Muscle of back (tissue), 3 donors: ENCODE measurements at regions not wholly inside any gene's neighbourhood (a gene's known extent, or its start where the extent isn't known, plus 50 kb on each side); places are given as distances from the start of the nearest gene placed in this dataset.
A peak's percentile ranks its signal among the peaks of the same experiment; 100 is the strongest.

Source experiments
- DNase-seq, 3 donors: peaks; one replicate each; pipeline versions ENCODE4 v3.0.0 to v3.0.0-alpha.2; 2013

DNA sequence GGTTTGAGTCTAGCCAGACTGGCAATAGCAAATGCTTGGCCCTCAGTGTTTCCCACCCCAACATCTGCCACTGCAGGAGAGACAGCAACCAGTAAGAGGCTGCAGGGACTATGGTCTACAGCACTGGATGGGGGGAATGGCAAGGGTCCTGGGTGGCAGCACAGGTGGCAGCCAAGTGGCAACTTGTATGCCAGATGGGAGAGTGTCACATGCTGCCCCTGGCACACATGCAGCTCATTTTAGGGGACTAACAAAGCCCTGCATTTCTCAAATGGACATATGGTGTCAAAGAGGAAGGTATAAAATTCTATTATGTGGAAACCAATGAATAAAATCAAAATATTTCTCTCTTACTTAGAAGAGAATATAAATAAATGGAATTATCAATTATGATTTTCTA lies 298.7 kb upstream of the MARCKS start:
- DNase-seq: no peak

DNA sequence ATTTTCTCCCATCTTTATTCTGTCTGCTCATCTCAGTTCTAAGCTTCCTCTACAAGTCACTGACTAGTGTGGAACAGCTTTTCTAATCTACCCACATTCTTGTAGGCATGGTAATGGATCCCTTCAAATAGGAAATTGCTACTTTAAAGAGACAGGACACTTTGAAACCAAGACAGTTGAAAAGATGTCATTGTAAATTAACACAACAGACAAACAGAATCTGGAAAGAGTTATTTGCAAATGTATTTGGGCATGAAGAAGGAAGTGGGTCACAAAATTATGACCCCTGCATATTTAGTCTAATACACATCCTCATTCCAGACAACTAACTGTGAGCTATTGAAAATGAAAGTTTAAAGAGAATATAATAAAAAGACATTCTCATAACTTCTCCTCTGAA lies 298.2 kb upstream of the MARCKS start:
- DNase-seq: peak in 1 of 3 donors; percentile 59

DNA sequence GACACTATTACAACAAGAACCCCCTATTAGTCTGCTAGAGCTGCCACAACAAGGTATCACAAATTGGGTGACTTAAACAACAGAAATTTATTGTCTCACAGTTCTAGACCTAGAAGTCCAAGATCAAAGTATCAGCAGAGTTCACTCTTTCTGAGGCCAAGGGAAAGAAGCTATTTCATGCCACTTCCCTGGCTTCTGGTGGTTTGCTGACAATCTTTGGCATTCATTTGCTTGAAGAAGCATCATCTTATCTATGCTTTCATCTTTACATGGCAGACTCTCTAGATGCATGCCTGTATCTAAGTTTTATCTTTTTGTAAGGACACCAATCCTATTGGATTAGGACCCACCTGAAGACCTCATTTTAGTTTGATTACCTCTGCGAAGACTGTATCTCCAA lies 296.8 kb upstream of the MARCKS start:
- DNase-seq: no peak

DNA sequence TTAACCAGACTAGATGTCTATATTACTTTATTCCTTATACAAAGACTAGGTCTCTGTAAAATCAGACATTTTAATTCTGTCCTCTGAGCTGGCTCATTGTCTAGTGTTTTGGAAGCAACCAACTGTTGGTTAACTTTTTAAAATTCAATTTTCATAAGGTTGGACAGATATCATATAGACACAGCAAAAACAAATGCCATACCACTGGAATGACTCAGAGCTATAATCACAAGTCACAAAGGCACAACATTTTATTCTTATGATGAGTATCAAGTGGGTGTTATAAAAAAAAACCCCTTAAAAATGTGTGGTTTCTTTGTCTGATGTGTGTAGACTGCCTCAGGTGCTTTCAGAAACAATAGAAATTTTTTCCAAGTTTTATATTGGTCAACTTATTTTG lies 296.2 kb upstream of the MARCKS start:
- peak in 1 of 3 donors; percentile 75 for DNase-seq

DNA sequence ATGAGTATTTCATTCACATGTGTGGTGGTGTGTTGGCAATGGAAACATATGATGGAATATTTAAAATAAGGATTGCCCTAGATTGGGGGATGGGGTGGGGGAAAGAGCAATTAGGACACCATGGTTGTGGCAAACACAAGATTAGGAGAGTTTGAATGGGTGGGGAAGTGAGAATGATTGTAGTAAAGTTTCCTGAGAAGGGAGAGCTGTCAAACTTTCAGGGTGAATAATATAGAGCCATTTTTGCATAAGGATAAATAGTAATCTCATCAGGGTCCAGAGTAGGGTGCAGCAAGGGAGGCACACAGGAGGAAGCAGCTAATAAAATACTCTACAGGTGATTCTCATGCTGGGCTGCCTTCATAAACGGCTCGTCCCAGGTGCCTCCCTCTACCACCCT lies 294.9 kb upstream of the MARCKS start:
- DNase-seq: no peak

DNA sequence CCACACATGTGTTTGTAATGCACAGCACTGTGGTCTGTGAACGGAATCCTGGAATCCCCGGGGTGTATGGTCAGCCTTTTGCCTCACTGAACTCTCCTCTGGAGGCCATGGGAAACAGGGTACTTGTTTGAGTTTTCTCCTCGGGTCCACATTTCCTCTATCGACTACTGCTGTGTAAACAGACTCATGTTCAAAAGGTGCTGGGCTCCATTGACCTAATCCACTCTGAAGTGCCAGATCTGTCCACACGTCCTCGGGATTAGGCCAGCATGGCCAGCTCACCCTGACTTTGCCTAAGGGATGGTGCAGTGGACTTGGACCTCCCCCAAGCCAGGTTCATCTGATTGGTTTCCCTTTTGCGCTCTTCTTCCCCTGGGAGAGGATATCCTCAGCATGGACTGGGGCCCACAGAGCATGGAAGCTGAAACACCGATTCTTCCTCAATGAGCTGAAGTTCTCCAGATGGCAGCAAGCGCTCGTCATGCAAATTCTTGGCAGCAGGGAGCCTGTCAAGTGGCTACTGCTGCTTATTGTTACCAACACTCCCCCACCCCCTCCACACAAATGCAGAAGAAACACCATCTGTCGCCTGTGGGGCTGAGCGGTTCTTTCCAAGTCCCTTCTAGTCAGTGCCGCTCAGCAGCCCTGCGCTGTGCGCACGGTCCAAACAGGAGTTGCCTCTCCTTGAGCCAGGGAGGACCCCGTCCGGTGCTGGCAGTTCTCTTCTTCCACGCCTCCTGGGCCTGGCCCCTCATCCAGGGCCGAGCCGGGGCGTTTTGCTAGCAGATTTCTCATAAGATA lies 292.6 kb upstream of the MARCKS start:
- peak; percentile 84 to 94 (median 92) for DNase-seq

DNA sequence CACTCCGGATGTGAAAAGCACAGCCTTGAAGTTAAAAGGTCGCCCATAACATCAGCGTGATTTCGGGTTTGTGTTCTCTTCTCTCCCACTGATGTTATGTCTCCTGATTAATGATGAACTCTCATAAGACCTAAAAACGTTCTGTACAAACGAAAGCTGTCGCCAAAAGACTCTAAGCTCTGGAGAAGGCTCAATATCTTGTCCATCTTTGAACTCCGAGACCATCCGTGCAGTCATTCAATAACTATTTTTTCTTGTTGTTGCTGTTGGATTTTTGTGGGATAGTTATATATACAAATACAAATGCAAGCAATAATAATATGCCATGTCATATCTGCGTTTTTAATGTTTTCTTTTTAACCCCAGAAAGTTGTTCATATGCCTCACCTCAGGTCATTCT lies 291.8 kb upstream of the MARCKS start:
- no peak for DNase-seq

DNA sequence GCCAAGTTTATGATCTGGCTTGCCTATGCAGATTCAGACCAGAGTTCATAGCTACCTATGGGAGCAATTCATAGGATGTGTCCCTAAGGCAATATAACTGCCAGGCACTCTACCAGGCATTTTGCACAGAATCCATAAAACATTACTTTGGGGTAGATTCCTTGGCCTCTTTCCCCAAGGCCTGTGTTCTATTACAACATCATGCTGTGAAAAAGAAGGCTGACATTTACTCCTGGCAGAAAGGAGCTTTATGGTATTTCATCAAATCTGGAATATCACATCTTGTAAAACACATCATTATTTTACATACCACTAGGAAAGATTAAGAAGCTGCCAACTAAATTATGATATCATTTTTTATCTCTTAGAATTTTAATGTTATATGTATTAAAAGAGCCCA lies 287.0 kb upstream of the MARCKS start:
- peak in 1 of 3 donors; percentile 71 for DNase-seq

DNA sequence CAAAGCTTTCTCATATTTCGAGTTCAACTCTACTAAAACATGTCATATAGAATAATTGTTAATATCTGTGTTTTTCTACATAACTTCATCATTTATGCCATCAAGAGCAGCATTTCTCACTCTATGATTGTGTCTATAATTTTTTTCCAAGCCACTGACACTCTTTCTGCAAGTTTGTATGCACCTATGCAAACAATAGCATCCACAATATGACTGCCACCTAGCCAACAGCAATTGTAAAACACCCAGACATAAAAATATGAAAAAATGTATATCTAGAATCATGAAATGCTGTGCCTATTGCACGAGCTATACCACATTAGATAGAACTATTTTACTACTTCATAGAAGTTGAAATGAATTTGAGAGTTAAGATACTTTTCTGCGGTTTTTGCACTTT lies 286.5 kb upstream of the MARCKS start:
- DNase-seq: peak in 1 of 3 donors; percentile 43

DNA sequence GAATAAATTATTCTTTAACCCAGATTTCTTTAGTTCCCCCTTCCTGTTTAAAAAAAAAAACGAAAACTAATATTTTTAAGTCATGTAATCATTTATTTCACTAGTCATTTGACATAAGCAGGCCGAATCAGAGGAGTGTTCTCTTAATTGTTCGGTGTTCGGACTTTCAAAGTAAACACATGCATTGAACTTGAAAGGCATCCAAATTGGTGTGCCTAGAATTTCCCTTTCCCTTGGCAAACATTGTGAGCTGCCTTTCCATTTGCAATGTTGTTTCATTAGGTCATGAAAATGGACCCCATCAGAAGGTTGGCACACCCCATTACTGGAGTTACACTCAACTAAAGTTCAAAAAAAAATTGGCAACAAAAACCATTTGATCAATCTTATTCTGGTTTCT lies 283.0 kb upstream of the MARCKS start:
- no peak for DNase-seq

DNA sequence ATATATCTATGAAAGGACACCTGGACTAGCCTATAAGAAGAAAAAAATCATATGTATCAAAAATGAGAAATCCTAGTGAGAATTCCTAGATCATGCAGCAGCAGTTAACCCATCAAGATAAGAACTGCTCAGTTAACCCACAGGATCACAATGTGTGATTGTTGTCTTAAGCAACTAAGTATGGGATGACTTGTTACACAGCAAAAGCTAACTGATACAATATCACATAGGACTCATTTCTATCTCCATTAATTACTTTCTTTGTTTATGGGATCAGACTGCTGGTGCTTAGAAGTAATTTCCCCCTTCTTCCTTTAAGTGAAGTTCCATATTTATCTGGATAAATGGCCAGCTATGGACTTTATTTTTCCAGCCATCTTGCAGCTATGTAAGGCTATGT lies 280.8 kb upstream of the MARCKS start:
- DNase-seq: no peak

DNA sequence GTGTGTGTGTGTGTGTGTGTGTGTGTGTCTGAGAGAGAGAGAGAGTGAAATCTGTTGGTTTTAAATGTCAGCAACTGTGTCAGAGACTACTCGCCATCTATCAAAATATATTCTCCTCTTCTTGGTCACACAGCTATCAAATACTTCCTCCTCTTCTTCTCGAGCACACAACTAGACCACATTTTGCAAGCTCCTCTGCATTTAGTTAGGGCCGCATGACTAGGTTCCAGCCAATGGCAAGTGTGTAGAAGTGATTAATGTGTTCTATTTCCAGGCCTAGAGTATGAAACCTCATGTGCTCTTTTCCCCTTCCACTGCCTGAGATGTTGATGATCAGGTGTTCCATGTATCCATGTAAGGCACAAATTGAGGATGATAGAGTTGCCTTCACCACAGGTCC lies 278.5 kb upstream of the MARCKS start:
- DNase-seq: no peak

DNA sequence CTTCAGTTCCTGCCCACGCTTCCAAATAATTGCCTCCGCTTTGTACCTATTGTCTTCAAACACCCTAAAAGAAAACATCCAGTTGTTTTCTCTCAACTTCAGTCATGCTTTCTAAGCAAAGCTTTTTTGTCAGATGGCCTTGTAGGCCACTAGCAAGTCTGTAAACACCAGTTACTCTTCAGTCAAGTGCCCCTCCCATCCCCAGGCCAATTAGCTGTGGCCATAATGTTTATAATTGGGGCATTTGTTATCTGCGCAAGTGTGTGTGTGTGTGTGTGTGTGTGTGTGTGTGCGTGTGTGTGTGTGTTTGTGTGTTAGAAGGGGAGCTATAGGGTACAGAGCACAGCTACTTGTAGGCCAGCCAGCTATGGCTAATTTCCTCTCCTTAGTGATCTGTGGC lies 272.4 kb upstream of the MARCKS start:
- DNase-seq: no peak

DNA sequence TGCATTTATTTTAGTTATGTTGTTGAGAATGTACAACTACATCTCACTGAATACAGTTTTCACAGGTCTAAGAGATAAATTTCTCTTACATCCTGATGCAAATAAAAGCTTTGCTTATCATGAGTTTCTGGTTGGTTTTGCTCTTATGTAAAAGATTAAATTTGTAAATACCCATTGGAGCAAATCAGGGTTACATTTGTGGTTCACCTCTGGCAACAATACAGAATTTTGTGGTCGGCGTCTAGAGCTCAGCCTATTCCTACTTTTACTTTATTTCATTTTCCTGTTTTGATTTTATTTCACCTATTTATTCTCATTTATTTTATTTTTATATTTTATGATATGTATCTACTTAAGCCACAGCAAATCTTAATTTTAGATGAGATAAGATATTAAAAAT lies 271.9 kb upstream of the MARCKS start:
- DNase-seq: no peak

DNA sequence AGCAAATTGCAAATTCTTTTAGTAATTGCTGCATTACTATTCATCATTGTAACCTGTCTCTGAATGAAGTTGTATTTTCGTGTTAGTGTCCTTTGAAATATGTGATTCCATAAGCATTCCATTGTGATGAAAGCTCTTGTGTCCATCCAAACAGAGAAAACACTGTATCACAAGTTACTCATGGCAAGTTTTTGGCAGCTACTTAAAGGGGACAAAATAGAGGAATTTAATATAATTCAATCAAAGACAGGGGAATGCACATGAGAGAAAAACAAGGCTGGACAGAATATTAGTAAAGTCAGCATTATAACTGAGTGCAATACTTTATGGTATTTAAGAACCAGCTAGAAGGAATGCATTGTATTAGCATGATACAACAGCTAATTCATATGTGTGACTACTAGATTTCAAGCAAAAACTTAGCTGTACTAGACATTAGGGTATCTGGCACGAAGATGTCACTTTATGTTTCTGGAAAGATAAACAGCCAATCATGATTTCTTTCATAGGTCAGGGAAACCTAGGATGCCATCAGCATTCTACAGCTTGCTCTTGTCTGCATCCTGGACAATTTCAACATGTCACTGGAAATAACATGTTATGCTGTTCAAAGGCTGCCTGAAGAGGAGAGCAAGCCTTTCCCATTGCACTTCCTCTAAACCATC lies 270.6 kb upstream of the MARCKS start:
- peak in 1 of 3 donors; percentile 74 for DNase-seq

DNA sequence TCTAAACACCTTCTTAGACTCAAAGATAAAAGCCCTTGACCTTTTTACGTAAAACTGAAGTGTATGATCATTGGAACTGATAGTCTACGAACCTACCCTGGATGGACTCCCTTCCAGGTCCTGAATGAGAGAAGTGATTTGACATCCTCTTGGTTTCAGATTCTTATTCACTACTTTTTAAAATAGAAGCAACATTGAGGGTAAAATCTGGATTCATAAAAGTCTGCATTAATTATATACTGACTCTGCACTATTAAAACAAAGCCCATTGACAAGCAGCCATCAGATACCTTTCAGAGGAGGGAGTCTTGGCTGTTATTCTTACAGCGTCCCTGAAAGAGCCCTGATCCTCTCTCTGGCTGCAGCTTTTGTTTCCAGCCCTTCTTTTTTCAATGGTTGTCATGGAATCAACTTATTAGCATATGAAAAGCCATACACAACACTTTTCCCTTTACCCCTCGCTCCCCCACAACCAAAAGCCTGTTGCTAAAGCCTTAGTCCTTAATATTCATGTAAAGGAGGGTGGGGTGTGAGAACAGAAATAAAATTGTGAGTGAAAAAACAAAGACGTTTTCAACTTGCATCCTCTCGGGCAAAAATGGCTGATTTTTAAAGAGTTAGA lies 270.0 kb upstream of the MARCKS start:
- peak in 1 of 3 donors; percentile 40 for DNase-seq

DNA sequence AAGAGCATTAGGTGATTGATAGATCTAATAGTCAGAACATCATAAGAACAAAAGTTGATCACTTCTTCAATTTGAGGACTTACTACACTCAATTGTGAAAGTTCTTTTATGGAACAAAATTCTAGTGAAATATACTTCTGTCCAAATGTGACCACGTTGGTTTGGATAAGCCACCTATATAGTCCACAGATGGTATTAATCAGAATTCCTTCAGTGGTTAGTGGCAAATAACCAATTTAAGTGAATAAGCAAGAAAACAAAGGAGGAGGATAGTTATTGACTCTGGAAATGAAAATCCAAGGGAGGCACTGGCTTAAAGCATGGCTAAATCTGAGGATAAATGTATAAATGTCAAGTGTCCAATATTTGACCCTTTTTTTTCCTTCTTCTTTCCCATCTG lies 268.5 kb upstream of the MARCKS start:
- DNase-seq: no peak

DNA sequence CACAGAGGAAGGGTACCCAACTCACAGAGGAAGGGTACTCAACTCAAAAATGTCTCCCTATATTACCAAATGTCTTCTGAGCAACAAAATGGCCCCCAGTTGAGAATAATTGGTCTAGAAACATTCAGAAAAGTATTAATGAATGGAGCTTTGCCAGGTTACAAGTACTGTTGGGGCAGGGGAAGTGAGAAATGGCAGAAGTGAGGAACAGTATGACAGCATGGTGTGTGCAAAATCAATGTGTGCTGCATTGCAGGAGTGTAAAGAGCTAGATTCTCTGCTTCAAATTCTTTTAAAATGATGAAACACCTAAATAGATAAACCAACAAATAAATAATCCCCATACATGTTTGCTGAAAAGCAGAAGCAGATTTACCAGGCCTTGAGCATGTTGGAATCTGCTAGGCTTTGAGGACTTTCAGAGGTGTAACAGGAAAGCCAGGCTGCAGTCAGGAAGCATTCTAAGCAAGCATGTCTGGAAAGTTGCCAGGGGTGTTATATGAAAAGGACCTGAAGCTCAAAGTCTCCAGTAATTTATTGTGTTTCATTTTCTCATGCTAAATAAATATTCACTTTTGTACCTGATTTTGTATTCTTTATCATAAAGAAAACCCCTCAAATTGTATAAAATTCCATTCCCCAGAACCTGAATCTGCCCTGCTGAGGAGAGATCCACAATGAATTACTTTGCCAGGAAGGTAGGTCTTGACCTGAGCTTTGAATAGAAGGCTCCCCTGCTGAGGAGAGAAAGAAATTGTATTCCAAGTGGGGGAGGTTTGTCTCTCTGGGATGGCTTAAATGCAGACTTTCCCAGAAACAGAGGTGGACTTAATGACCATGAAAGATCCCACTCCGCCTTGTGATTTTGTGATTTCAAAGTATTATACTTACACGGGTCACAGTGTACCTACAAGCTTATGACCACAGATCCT lies 265.0 kb upstream of the MARCKS start:
- DNase-seq: peak in 2 of 3 donors; percentile 44 to 61

DNA sequence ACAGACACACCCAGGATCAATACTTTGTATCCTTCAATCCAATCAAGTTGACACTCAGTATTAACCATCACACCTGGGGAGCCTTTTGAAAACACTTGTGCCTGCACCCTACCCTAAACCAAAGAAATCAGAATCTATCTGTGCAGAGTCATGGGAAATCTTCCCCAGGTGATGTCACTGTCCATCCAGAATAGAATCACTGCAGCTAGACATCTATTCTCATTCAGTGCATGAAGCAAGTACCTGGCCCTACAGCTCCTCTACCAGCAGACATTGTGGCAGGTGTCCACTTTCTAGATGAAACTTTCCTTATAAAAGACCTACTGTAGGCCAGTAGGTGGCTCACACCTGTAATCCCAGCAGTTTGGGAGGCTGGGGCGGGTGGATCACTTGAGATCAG lies 262.4 kb upstream of the MARCKS start:
- DNase-seq: no peak

DNA sequence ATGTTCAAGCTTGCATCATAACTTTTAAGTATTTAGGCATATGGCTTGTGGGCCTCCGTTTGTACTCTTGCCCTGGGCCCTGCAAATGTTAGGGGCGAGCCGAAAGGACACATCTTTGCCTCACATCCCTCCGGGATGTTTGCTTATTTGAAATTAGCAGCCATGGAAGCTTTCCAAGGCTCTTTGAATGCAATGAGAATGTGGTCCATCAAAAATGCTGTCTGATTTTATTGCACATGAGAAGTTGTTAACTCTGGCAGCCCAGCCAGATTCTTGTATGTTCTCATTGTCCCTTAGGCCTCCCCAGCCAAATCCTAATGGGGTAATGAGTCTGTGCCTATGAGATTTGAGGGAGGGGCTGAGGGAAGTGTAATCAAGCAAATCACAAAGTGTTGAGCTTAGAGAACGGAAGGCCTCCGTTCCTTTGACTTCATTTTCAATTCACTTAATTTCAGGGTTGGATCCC lies 261.2 kb upstream of the MARCKS start:
- DNase-seq: peak; percentile 88 to 96 (median 88)

DNA sequence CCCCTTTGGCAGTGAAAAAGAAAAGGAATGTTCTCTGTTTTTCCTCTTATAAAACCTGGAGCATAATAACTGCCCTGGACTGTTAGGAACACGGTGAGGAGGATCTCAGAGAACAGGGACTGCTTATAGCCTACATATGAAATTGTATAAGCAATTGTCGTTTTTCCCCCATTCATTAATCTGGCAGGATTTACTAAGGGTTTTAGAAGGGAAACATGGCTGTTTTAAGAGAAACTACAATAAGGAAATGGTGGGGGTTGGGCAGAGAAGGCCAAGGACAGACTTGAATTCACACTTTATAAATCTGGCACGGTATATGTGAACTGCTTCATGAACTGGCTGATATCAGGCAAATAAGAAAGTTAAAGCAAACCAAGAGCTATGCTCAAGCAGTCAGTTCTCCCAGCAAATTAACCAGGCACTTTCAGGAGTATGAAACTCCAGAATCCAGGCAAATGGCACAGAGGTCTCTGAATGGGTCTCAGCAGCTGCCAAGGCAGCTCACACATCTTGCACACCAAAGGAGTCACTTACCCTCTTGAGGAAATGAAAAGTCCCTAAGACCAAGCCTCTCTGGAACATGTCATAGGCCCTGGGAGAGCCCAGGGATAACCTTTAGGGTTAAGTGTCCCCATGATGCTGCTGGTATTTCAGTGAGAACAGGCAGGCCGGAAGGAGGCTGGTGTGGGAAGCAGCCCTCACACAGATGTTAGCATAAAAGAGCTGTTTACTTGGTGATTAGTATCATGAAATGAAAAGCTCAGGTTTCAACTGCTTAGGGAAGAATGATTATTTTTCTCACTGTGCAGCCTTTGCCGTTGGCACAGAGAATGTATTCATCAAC lies 260.5 kb upstream of the MARCKS start:
- DNase-seq: peak in 2 of 3 donors; percentile 49 to 78
